CD14-positive monocyte (primary cell): ENCODE measurements at regions not wholly inside any gene's neighbourhood (a gene's known extent, or its start where the extent isn't known, plus 50 kb on each side); places are given as distances from the start of the nearest gene placed in this dataset.

ENCODE experiments used
- DNase-seq, 3 donors: peaks; one replicate each; pipeline ENCODE4 v3.0.0-alpha.2; 2011 to 2022
- H2AFZ ChIP-seq: 2 replicates; pipeline ENCODE4 v1.6.0; 2012; ENCODE audit warnings: mild to moderate bottlenecking, low read depth, low read length, inconsistent platforms; ENCODE audit not compliant: insufficient read depth, poor library complexity, severe bottlenecking
- H3K27ac ChIP-seq, 2 donors: 1 replicate in 1 of 2; 2 replicates in 1 of 2; pipeline ENCODE4 v1.5.1; 2012 to 2013; ENCODE audit warnings: low read length in 2 of 2, control low read depth in 1 of 2, inconsistent platforms in 1 of 2, low read depth in 1 of 2, mild to moderate bottlenecking in 1 of 2
- H3K27me3 ChIP-seq, 2 donors: one replicate each; pipeline versions ENCODE4 v1.6.0 to v1.6.1; 2011 to 2013; ENCODE audit warnings: low read length in 2 of 2; ENCODE audit not compliant: control insufficient read depth in 2 of 2, insufficient read depth in 2 of 2
- H3K36me3 ChIP-seq, 2 donors: replicated peaks in 1 of 2; 1 replicate in 1 of 2; 2 replicates in 1 of 2; pipeline versions ENCODE4 v1.5.1 to v1.6.1; 2012 to 2013; ENCODE audit warnings: low read length in 2 of 2, control low read depth in 1 of 2, inconsistent platforms in 1 of 2, mild to moderate bottlenecking in 1 of 2; ENCODE audit not compliant: insufficient read depth in 2 of 2, control insufficient read depth in 1 of 2
- H3K4me1 ChIP-seq, 2 donors: 1 replicate in 1 of 2; 2 replicates in 1 of 2; pipeline versions ENCODE4 v1.5.1 to v1.6.1; 2012 to 2013; ENCODE audit warnings: low read length in 2 of 2, control low read depth in 1 of 2, inconsistent platforms in 1 of 2, mild to moderate bottlenecking in 1 of 2, moderate library complexity in 1 of 2; ENCODE audit not compliant: insufficient read depth in 2 of 2, control insufficient read depth in 1 of 2
- H3K4me2 ChIP-seq: replicated peaks from 2 replicates; pipeline ENCODE3; 2012; ENCODE audit warnings: low read length, moderate library complexity, mild to moderate bottlenecking; ENCODE audit not compliant: poor library complexity, severe bottlenecking; ENCODE audit errors: extremely low read depth
- H3K4me3 ChIP-seq, 3 experiments: fragments of 200-600 bp in 1 of 3; sonication (generic) in 1 of 3; replicated peaks in 1 of 3; 1 replicate in 2 of 3; 2 replicates in 1 of 3; pipeline ENCODE4 v1.5.1; 2011 to 2013; ENCODE audit warnings: low read length in 3 of 3, mild to moderate bottlenecking in 3 of 3, control low read depth in 2 of 3, low read depth in 2 of 3, inconsistent platforms in 1 of 3, moderate library complexity in 1 of 3
- H3K79me2 ChIP-seq: 2 replicates; pipeline ENCODE4 v1.6.0; 2012; ENCODE audit warnings: mild to moderate bottlenecking, control low read depth, inconsistent platforms, low read length, moderate library complexity; ENCODE audit not compliant: insufficient read depth
- H3K9ac ChIP-seq: 2 replicates; pipeline ENCODE4 v1.6.0; 2017; ENCODE audit warnings: low read length, mild to moderate bottlenecking; ENCODE audit not compliant: insufficient read depth, poor library complexity, severe bottlenecking
- H3K9me3 ChIP-seq, 2 donors: replicated peaks in 1 of 2; 1 replicate in 1 of 2; 2 replicates in 1 of 2; pipeline versions ENCODE4 v1.5.1 to v1.6.1; 2012 to 2013; ENCODE audit warnings: low read length in 2 of 2, control low read depth in 1 of 2; ENCODE audit not compliant: control insufficient read depth in 1 of 2, insufficient read depth in 1 of 2
- H4K20me1 ChIP-seq: 2 replicates; pipeline ENCODE4 v1.6.0; 2012; ENCODE audit warnings: mild to moderate bottlenecking, low read length, control low read depth, moderate library complexity; ENCODE audit not compliant: insufficient read depth
- H3K27ac Mint-ChIP-seq, 7 donors: one replicate each; pipeline ENCODE4 v1.8.0; 2020; ENCODE audit warnings: mild to moderate bottlenecking in 7 of 7, mixed read lengths in 7 of 7, moderate library complexity in 6 of 7, inconsistent platforms in 2 of 7
- H3K27me3 Mint-ChIP-seq, 3 donors: one replicate each; pipeline ENCODE4 v1.8.0; 2021 to 2022; ENCODE audit warnings: low read depth in 3 of 3, mild to moderate bottlenecking in 3 of 3, mixed read lengths in 3 of 3, moderate library complexity in 3 of 3, inconsistent platforms in 1 of 3
- H3K36me3 Mint-ChIP-seq, 2 donors: one replicate each; pipeline ENCODE4 v1.8.0; 2020; ENCODE audit warnings: mixed read lengths in 2 of 2, inconsistent platforms in 1 of 2, mild to moderate bottlenecking in 1 of 2
- H3K4me1 Mint-ChIP-seq: one replicate; pipeline ENCODE4 v1.8.0; 2020; ENCODE audit warnings: mild to moderate bottlenecking, mixed read lengths
- H3K4me3 Mint-ChIP-seq, 2 donors: one replicate each; pipeline ENCODE4 v1.8.0; 2020; ENCODE audit warnings: mild to moderate bottlenecking in 2 of 2, mixed read lengths in 2 of 2, moderate library complexity in 1 of 2
- H3K9me3 Mint-ChIP-seq, 7 donors: one replicate each; pipeline ENCODE4 v1.8.0; 2020 to 2022; ENCODE audit warnings: mixed read lengths in 7 of 7, mild to moderate bottlenecking in 6 of 7, moderate library complexity in 6 of 7, inconsistent platforms in 2 of 7
- CTCF ChIP-seq: fragments of 200-600 bp; IDR thresholded peaks from one replicate; pipeline ENCODE4 v1.8.0; 2022; ENCODE audit warnings: antibody characterized with exemption, mild to moderate bottlenecking
- WGBS: methylation state at CpG from one replicate; pipeline ENCODE4 v1.1.5; 2013; ENCODE audit warnings: missing lambda C conversion rate; ENCODE audit not compliant: insufficient coverage; 5-methylcytosine and 5-hydroxymethylcytosine counted together
- intact Hi-C, 2 donors: fragments of 100-400 bp; cut with micrococcal nuclease; formaldehyde crosslinking; loops; one replicate each; pipeline versions ENCODE4 v1.15.0 to v1.15.1; 2023

- peaks cover 6 to 15% (median 13%) of the 10 kb centered on the region in 3 donors for H3K27me3 Mint-ChIP-seq
- peaks cover 0 to 2% (median 0%) of the 10 kb centered on the region in 7 donors for H3K9me3 Mint-ChIP-seq
- Histone ChIP-seq H3K27ac (no peak overlapping the region), H3K9ac (no peak overlapping the region), H3K79me2 (no peaks in the 10 kb centered on the region), H3K4me2 (no peak overlapping the region), H3K9me3 (no peaks in the 10 kb centered on the region), H3K36me3 (no peaks in the 10 kb centered on the region), H2AFZ (no peak overlapping the region), H3K4me1 (peaks cover 0 to 5% of the 10 kb centered on the region in 2 donors), H4K20me1 (no peaks in the 10 kb centered on the region), H3K4me3 (no peak overlapping the region), H3K27me3 (peaks cover 0 to 3% of the 10 kb centered on the region in 2 donors)
- WGBS, result 52% methylated on average over 5 of the region's 5 CpGs
- no peak for DNase-seq
- intact Hi-C loops, result no loop called here
- H3K36me3 Mint-ChIP-seq, result no peaks in the 10 kb centered on the region
- H3K27ac Mint-ChIP-seq, result no peak overlapping the region
- H3K4me1 Mint-ChIP-seq, result peaks cover 8% of the 10 kb centered on the region
- no peak overlapping the region for H3K4me3 Mint-ChIP-seq
- no peak for TF ChIP-seq CTCF
These were observed 140.0 kb upstream of the POU3F1 start for GRCh38 chr1:38186566-38186965.

DNA sequence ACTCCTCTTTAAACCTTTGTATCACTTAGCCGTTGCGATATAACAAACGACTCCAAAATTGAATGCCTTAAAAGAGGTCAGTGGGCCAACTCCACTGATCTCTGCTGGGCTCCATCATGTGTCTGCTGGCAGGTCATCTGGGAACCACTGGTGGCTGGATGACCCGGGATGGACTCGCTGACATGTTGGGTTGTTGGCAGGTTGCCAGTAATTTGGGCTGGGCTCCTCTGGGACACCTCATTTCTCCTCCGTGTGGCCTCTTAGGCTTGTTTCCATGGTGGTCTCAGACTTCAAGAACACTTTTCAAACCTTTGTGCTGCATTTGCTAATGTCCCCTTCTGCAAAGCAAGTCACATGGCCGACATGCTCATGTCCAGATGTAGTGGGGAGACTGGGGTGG, 139.3 kb upstream of the POU3F1 start:
- H3K4me1 Mint-ChIP-seq, result peaks cover 5% of the 10 kb centered on the region
- Histone ChIP-seq H3K4me1 (peaks cover 0 to under 1% of the 10 kb centered on the region in 2 donors), H3K27ac (no peak overlapping the region), H3K4me3 (no peak overlapping the region), H3K27me3 (no peaks in the 10 kb centered on the region), H2AFZ (no peak overlapping the region), H3K79me2 (no peaks in the 10 kb centered on the region), H3K36me3 (no peaks in the 10 kb centered on the region), H3K9me3 (no peaks in the 10 kb centered on the region), H3K4me2 (no peak overlapping the region), H3K9ac (no peak overlapping the region), H4K20me1 (no peaks in the 10 kb centered on the region)
- H3K36me3 Mint-ChIP-seq, result no peaks in the 10 kb centered on the region
- no peak overlapping the region for H3K4me3 Mint-ChIP-seq
- no peak for TF ChIP-seq CTCF
- WGBS, result 87% methylated on average over 4 of the region's 7 CpGs
- no peak for DNase-seq
- intact Hi-C loops, result no loop called here
- H3K9me3 Mint-ChIP-seq, result peaks cover 0 to 5% (median 3%) of the 10 kb centered on the region in 7 donors
- H3K27ac Mint-ChIP-seq, result peak overlapping the region in 1 of 7 donors; percentile 17
- H3K27me3 Mint-ChIP-seq, result peaks cover 4 to 9% (median 9%) of the 10 kb centered on the region in 3 donors
